GM19025 (cell line): ENCODE measurements at regions not wholly inside any gene's neighbourhood (a gene's known extent, or its start where the extent isn't known, plus 50 kb on each side); places are given as distances from the start of the nearest gene placed in this dataset.
"Not testable (repeated sequence)": the region's sequence is repeated elsewhere in the genome, so short reads cannot be mapped to it uniquely, and the experiment has no call there.

Experiments used
- ATAC-seq: cut with Tn5 transposase; IDR thresholded peaks from one replicate; pipeline ENCODE4 v1.9.1; 2021; ENCODE audit warnings: mild to moderate bottlenecking, low read depth, moderate library complexity; ENCODE audit not compliant: unreplicated experiment

GRCh38 chr13:76829572-76830327 is 56.5 kb downstream of the KCTD12 start:
- ATAC-seq, result no peak

GRCh38 chr13:76828316-76828741 is 57.9 kb downstream of the KCTD12 start:
- peak; percentile 70 for ATAC-seq

- ATAC-seq, result no peak
Observed at GRCh38 chr13:76826527-76826926, 59.7 kb downstream of the KCTD12 start.

GRCh38 chr13:76825430-76825829 is 60.8 kb downstream of the KCTD12 start:
- ATAC-seq, result no peak

GRCh38 chr13:76823969-76824368 is 62.2 kb downstream of the KCTD12 start:
- no peak for ATAC-seq

- ATAC-seq, result no peak
Observed at GRCh38 chr13:76822698-76823267, 63.4 kb downstream of the KCTD12 start.

- not testable (repeated sequence) for ATAC-seq
Observed at GRCh38 chr13:76821222-76821621, 65.0 kb downstream of the KCTD12 start.

- no peak for ATAC-seq
Observed at GRCh38 chr13:76820759-76821158, 65.4 kb downstream of the KCTD12 start.

- no peak for ATAC-seq
Observed at GRCh38 chr13:76816394-76816793, 69.8 kb downstream of the KCTD12 start.

- no peak for ATAC-seq
Observed at GRCh38 chr13:76815344-76815743, 70.9 kb downstream of the KCTD12 start.

- ATAC-seq, result no peak
Observed at GRCh38 chr13:76813891-76814290, 72.3 kb downstream of the KCTD12 start.

GRCh38 chr13:76813000-76813691 is 73.1 kb downstream of the KCTD12 start:
- ATAC-seq, result no peak

- no peak for ATAC-seq
Observed at GRCh38 chr13:76812206-76812897, 73.9 kb downstream of the KCTD12 start.

GRCh38 chr13:76809389-76809788 is 76.8 kb downstream of the KCTD12 start:
- ATAC-seq, result no peak

- no peak for ATAC-seq
Observed at GRCh38 chr13:76808927-76809326, 77.3 kb downstream of the KCTD12 start.

- no peak for ATAC-seq
Observed at GRCh38 chr13:76804801-76805200, 81.4 kb downstream of the KCTD12 start.

- no peak for ATAC-seq
Observed at GRCh38 chr13:76803831-76804230, 82.4 kb downstream of the KCTD12 start.

GRCh38 chr13:76800943-76801342 is 85.3 kb downstream of the KCTD12 start:
- no peak for ATAC-seq

GRCh38 chr13:76799696-76800095 is 86.5 kb downstream of the KCTD12 start:
- ATAC-seq, result no peak

GRCh38 chr13:76798037-76798436 is 88.2 kb downstream of the KCTD12 start:
- no peak for ATAC-seq

- ATAC-seq, result no peak
Observed at GRCh38 chr13:76797361-76797760, 88.8 kb downstream of the KCTD12 start.
